Vagina (tissue), 2 donors: ENCODE measurements at regions not wholly inside any gene's neighbourhood (a gene's known extent, or its start where the extent isn't known, plus 50 kb on each side); places are given as distances from the start of the nearest gene placed in this dataset.

ENCODE experiments used
- POLR2A ChIP-seq, 2 donors: fragments of 450-650 bp; IDR thresholded peaks; one replicate each; pipeline ENCODE4 v1.6.1; 2017; ENCODE audit warnings: antibody characterized with exemption in 2 of 2, mild to moderate bottlenecking in 2 of 2, moderate library complexity in 2 of 2
- TF ChIP-seq, protein P1 (sequence below), 3 experiments: fragments of 450-650 bp in 2 of 3; fragments of 200-600 bp in 1 of 3; sonication (generic) in 1 of 3; IDR thresholded peaks; one replicate each; pipeline ENCODE4 v1.5.1; 2017 to 2019; ENCODE audit warnings: antibody characterized with exemption in 3 of 3, mild to moderate bottlenecking in 2 of 3, moderate library complexity in 2 of 3

GRCh38 chr6:165847407-165848085, 184.5 kb upstream of the PDE10A start:
- TF ChIP-seq, protein P1, sequence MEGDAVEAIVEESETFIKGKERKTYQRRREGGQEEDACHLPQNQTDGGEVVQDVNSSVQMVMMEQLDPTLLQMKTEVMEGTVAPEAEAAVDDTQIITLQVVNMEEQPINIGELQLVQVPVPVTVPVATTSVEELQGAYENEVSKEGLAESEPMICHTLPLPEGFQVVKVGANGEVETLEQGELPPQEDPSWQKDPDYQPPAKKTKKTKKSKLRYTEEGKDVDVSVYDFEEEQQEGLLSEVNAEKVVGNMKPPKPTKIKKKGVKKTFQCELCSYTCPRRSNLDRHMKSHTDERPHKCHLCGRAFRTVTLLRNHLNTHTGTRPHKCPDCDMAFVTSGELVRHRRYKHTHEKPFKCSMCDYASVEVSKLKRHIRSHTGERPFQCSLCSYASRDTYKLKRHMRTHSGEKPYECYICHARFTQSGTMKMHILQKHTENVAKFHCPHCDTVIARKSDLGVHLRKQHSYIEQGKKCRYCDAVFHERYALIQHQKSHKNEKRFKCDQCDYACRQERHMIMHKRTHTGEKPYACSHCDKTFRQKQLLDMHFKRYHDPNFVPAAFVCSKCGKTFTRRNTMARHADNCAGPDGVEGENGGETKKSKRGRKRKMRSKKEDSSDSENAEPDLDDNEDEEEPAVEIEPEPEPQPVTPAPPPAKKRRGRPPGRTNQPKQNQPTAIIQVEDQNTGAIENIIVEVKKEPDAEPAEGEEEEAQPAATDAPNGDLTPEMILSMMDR (IDR thresholded peaks at IDR 0.05): no peak
- no peak for TF ChIP-seq POLR2A (IDR thresholded peaks at IDR 0.05)
